ENCODE measurements at regions not wholly inside any gene's neighbourhood (a gene's known extent, or its start where the extent isn't known, plus 50 kb on each side); places are given as distances from the start of the nearest gene placed in this dataset.
"Not testable (repeated sequence)": the region's sequence is repeated elsewhere in the genome, so short reads cannot be mapped to it uniquely, and the experiment has no call there.

GRCh38 chr2:150211164-150211631, 276.3 kb downstream of the RND3 start:
- DNase-seq (ENCODE audit: low read depth in 2 of 2), result no peak

GRCh38 chr2:150209746-150210145, 277.7 kb downstream of the RND3 start:
- DNase-seq (ENCODE audit: low read depth in 2 of 2), result no peak

- no peak for DNase-seq (ENCODE audit: low read depth in 2 of 2)
Observed at GRCh38 chr2:150208689-150209088, 278.8 kb downstream of the RND3 start.

GRCh38 chr2:150207979-150208378, 279.5 kb downstream of the RND3 start:
- DNase-seq (ENCODE audit: low read depth in 2 of 2), result no peak

GRCh38 chr2:150204451-150204850, 283.0 kb downstream of the RND3 start:
- DNase-seq (ENCODE audit: low read depth in 2 of 2), result no peak

GRCh38 chr2:150194816-150195215, 292.7 kb downstream of the RND3 start:
- DNase-seq (ENCODE audit: low read depth in 2 of 2), result not testable (repeated sequence)

GRCh38 chr2:150192701-150193100, 294.8 kb downstream of the RND3 start:
- no peak for DNase-seq (ENCODE audit: low read depth in 2 of 2)

- DNase-seq (ENCODE audit: low read depth in 2 of 2), result no peak
Observed at GRCh38 chr2:150191349-150191748, 296.1 kb downstream of the RND3 start.

- DNase-seq (ENCODE audit: low read depth in 2 of 2), result no peak
Observed at GRCh38 chr2:150190546-150190945, 296.9 kb downstream of the RND3 start.

- DNase-seq (ENCODE audit: low read depth in 2 of 2), result no peak
Observed at GRCh38 chr2:150188800-150189199, 298.7 kb downstream of the RND3 start.

GRCh38 chr2:150188177-150188576, 299.3 kb downstream of the RND3 start:
- DNase-seq (ENCODE audit: low read depth in 2 of 2), result no peak

GRCh38 chr2:150182566-150183235, 304.8 kb downstream of the RND3 start:
- DNase-seq (ENCODE audit: low read depth in 2 of 2), result no peak

GRCh38 chr2:150178591-150178990, 308.9 kb downstream of the RND3 start:
- no peak for DNase-seq (ENCODE audit: low read depth in 2 of 2)

GRCh38 chr2:150174971-150175421, 312.5 kb downstream of the RND3 start:
- DNase-seq (ENCODE audit: low read depth in 2 of 2), result no peak

- no peak for DNase-seq (ENCODE audit: low read depth in 2 of 2)
Observed at GRCh38 chr2:150174056-150174805, 313.2 kb downstream of the RND3 start.

GRCh38 chr2:150171065-150171548, 316.4 kb downstream of the RND3 start:
- DNase-seq (ENCODE audit: low read depth in 2 of 2), result no peak

- no peak for DNase-seq (ENCODE audit: low read depth in 2 of 2)
Observed at GRCh38 chr2:150169237-150169629, 318.2 kb downstream of the RND3 start.

GRCh38 chr2:150168595-150169236, 318.8 kb downstream of the RND3 start:
- no peak for DNase-seq (ENCODE audit: low read depth in 2 of 2)

GRCh38 chr2:150167711-150168110, 319.8 kb downstream of the RND3 start:
- DNase-seq (ENCODE audit: low read depth in 2 of 2), result no peak

- DNase-seq (ENCODE audit: low read depth in 2 of 2), result no peak
Observed at GRCh38 chr2:150166313-150167051, 321.0 kb downstream of the RND3 start.

- no peak for DNase-seq (ENCODE audit: low read depth in 2 of 2)
Observed at GRCh38 chr2:150165988-150166312, 321.5 kb downstream of the RND3 start.

- DNase-seq (ENCODE audit: low read depth in 2 of 2), result no peak
Observed at GRCh38 chr2:150165442-150165841, 322.0 kb downstream of the RND3 start.
